HEK293 (cell line): ENCODE measurements at regions not wholly inside any gene's neighbourhood (a gene's known extent, or its start where the extent isn't known, plus 50 kb on each side); places are given as distances from the start of the nearest gene placed in this dataset.

Experiments
- CTCF ChIA-PET: fragments of 350-600 bp; formaldehyde crosslinking; extraction: SDS; loops from one replicate; lab custom pipeline; 2021; ENCODE audit warnings: antibody characterized with exemption; lab: Yijun Ruan, JAX
- POLR2A ChIA-PET: fragments of 300-600 bp; formaldehyde crosslinking; extraction: SDS; loops from one replicate; lab custom pipeline; 2020; ENCODE audit warnings: antibody characterized with exemption, inconsistent platforms; lab: Yijun Ruan, JAX
- H3K27ac ChIP-seq: fragments of 200-500 bp; sonication (Bioruptor generic); 2 replicates; pipeline ENCODE4 v1.5.1; 2014; ENCODE audit warnings: low read depth, low read length, control low read depth, inconsistent platforms; ENCODE audit errors: extremely low read depth
- H3K36me3 ChIP-seq, 2 experiments: fragments of 200-500 bp in 1 of 2; sonication (Bioruptor generic) in 1 of 2; 1 replicate in 1 of 2; 2 replicates in 1 of 2; pipeline ENCODE4 v1.5.1; 2014 to 2017; ENCODE audit warnings: inconsistent platforms in 2 of 2, low read length in 2 of 2; ENCODE audit not compliant: control insufficient read depth in 2 of 2, insufficient read depth in 1 of 2
- H3K4me1 ChIP-seq: fragments of 200-500 bp; sonication (Bioruptor generic); 2 replicates; pipeline ENCODE4 v1.5.1; 2014; ENCODE audit warnings: mild to moderate bottlenecking, low read length, inconsistent platforms; ENCODE audit not compliant: control insufficient read depth, insufficient read depth
- H3K4me3 ChIP-seq: 2 replicates; pipeline ENCODE4 v1.5.1; 2011; ENCODE audit warnings: low read depth, mild to moderate bottlenecking, control low read depth, low read length, moderate library complexity
- H3K9me3 ChIP-seq: fragments of 200-500 bp; sonication (Bioruptor generic); 2 replicates; pipeline ENCODE4 v1.5.1; 2014; ENCODE audit warnings: low read depth, low read length, inconsistent platforms; ENCODE audit not compliant: control insufficient read depth, insufficient read depth
- EGR2 ChIP-seq: fragments of 450-650 bp; formaldehyde crosslinking; IDR thresholded peaks from 2 replicates; pipeline ENCODE4 v1.5.1; 2016; ENCODE audit warnings: low read depth, missing biosample characterization, missing genetic modification characterization
- GFI1B ChIP-seq: fragments of 450-650 bp; formaldehyde crosslinking; IDR thresholded peaks from 2 replicates; pipeline ENCODE4 v1.5.1; 2016; ENCODE audit warnings: missing biosample characterization, missing genetic modification characterization
- KLF1 ChIP-seq: fragments of 450-650 bp; formaldehyde crosslinking; IDR thresholded peaks from 2 replicates; pipeline ENCODE4 v1.5.1; 2016; ENCODE audit warnings: missing biosample characterization, missing genetic modification characterization
- MEIS1 ChIP-seq: sonication (generic); formaldehyde crosslinking; IDR thresholded peaks from 2 replicates; pipeline ENCODE4 v1.8.1; 2022; ENCODE audit warnings: missing genetic modification reagents, mild to moderate bottlenecking, borderline replicate concordance
- PRDM2 ChIP-seq: fragments of 450-650 bp; formaldehyde crosslinking; IDR thresholded peaks from 2 replicates; pipeline ENCODE4 v1.5.1; 2016; ENCODE audit warnings: missing biosample characterization, missing genetic modification characterization, borderline replicate concordance
- SETDB1 ChIP-seq: IDR thresholded peaks from one replicate; pipeline ENCODE4 v1.6.1; 2017; ENCODE audit warnings: mild to moderate bottlenecking, low read length, moderate library complexity, mixed read lengths; ENCODE audit not compliant: insufficient read length
- ZBTB8A ChIP-seq: fragments of 450-650 bp; formaldehyde crosslinking; IDR thresholded peaks from 2 replicates; pipeline ENCODE4 v1.5.1; 2016; ENCODE audit warnings: missing biosample characterization, missing genetic modification characterization
- ZFHX2 ChIP-seq: fragments of 450-650 bp; formaldehyde crosslinking; conservative IDR thresholded peaks from 2 replicates; pipeline ENCODE4 v1.5.1; 2016; ENCODE audit warnings: missing biosample characterization, missing genetic modification characterization
- ZNF112 ChIP-seq: fragments of 450-650 bp; formaldehyde crosslinking; IDR thresholded peaks from 2 replicates; pipeline ENCODE4 v1.5.0; 2017; ENCODE audit warnings: missing biosample characterization, missing genetic modification characterization
- ZNF140 ChIP-seq: fragments of 450-650 bp; formaldehyde crosslinking; IDR thresholded peaks from 2 replicates; pipeline ENCODE4 v1.5.1; 2016; ENCODE audit warnings: missing biosample characterization, missing genetic modification characterization
- ZNF148 ChIP-seq: fragments of 450-650 bp; formaldehyde crosslinking; IDR thresholded peaks from 2 replicates; pipeline ENCODE4 v1.5.0; 2017; ENCODE audit warnings: missing biosample characterization, missing genetic modification characterization, borderline replicate concordance
- ZNF157 ChIP-seq: fragments of 450-650 bp; formaldehyde crosslinking; IDR thresholded peaks from 2 replicates; pipeline ENCODE4 v1.5.1; 2016; ENCODE audit warnings: missing biosample characterization, missing genetic modification characterization
- ZNF16 ChIP-seq: fragments of 450-650 bp; formaldehyde crosslinking; IDR thresholded peaks from 2 replicates; pipeline ENCODE4 v1.5.1; 2016; ENCODE audit warnings: low read depth, missing biosample characterization, missing genetic modification characterization
- ZNF169 ChIP-seq: fragments of 450-650 bp; formaldehyde crosslinking; IDR thresholded peaks from 2 replicates; pipeline ENCODE4 v1.5.1; 2016; ENCODE audit warnings: missing biosample characterization, missing genetic modification characterization
- ZNF174 ChIP-seq: fragments of 450-650 bp; formaldehyde crosslinking; IDR thresholded peaks from 2 replicates; pipeline ENCODE4 v1.5.0; 2017; ENCODE audit warnings: missing biosample characterization, mild to moderate bottlenecking, missing genetic modification characterization
- ZNF175 ChIP-seq: fragments of 450-650 bp; formaldehyde crosslinking; IDR thresholded peaks from 2 replicates; pipeline ENCODE4 v1.5.1; 2016; ENCODE audit warnings: missing biosample characterization, missing genetic modification characterization
- ZNF19 ChIP-seq: fragments of 450-650 bp; formaldehyde crosslinking; IDR thresholded peaks from 2 replicates; pipeline ENCODE4; 2016; ENCODE audit warnings: missing biosample characterization, missing genetic modification characterization, low read depth
- ZNF24 ChIP-seq: fragments of 450-650 bp; formaldehyde crosslinking; IDR thresholded peaks from 2 replicates; pipeline ENCODE4 v1.5.1; 2016; ENCODE audit warnings: missing biosample characterization, missing genetic modification characterization
- ZNF302 ChIP-seq: fragments of 450-650 bp; formaldehyde crosslinking; IDR thresholded peaks from 2 replicates; pipeline ENCODE4 v1.5.1; 2016; ENCODE audit warnings: missing biosample characterization, missing genetic modification characterization, low read depth
- ZNF324 ChIP-seq: fragments of 450-650 bp; formaldehyde crosslinking; IDR thresholded peaks from 2 replicates; pipeline ENCODE4 v1.5.1; 2016; ENCODE audit warnings: missing biosample characterization, missing genetic modification characterization
- ZNF530 ChIP-seq: fragments of 450-650 bp; formaldehyde crosslinking; IDR thresholded peaks from 2 replicates; pipeline ENCODE4 v1.5.1; 2016; ENCODE audit warnings: low read depth, missing biosample characterization, missing genetic modification characterization
- ZNF558 ChIP-seq: fragments of 450-650 bp; formaldehyde crosslinking; IDR thresholded peaks from 2 replicates; pipeline ENCODE4 v1.5.1; 2016; ENCODE audit warnings: missing biosample characterization, missing genetic modification characterization
- ZNF610 ChIP-seq: fragments of 450-650 bp; formaldehyde crosslinking; IDR thresholded peaks from 2 replicates; pipeline ENCODE4 v1.5.1; 2016; ENCODE audit warnings: missing biosample characterization, missing genetic modification characterization, borderline replicate concordance
- ZNF629 ChIP-seq: fragments of 450-650 bp; formaldehyde crosslinking; IDR thresholded peaks from 2 replicates; pipeline ENCODE4 v1.5.1; 2017; ENCODE audit warnings: missing biosample characterization, missing genetic modification characterization
- ZNF776 ChIP-seq: fragments of 450-650 bp; formaldehyde crosslinking; IDR thresholded peaks from 2 replicates; pipeline ENCODE4 v1.5.0; 2017; ENCODE audit warnings: missing biosample characterization, missing genetic modification characterization, borderline replicate concordance
- TF ChIP-seq, protein P1 (sequence below): sonication (generic); formaldehyde crosslinking; IDR thresholded peaks from 2 replicates; pipeline ENCODE4 v1.8.1; 2022; ENCODE audit warnings: mild to moderate bottlenecking, moderate library complexity, missing genetic modification reagents
- TF ChIP-seq, protein P2 (sequence below): fragments of 450-650 bp; formaldehyde crosslinking; IDR thresholded peaks from 2 replicates; pipeline ENCODE4 v1.5.1; 2016; ENCODE audit warnings: missing biosample characterization, missing genetic modification characterization

DNA sequence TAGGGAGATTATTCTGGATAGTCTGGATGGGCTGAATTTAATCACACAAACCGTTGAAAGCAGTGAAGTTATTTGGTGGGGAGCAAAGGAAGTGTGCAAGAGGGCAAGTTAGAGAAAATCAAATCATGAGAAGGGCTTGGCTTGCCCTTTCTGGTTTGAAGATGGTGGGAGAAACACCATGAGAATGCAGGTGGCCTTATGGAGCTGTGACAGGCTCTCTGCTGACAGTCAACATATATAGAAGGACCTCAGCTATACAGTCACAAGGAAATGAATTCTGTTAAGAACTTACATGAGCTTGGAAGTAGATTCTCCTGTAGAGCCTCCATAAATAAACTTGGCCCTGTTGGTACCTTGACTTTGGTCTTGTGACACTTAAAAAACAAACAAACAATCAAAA, 72.3 kb downstream of the GMNC start:
- POLR2A ChIA-PET = no interaction called here
- Histone ChIP-seq H3K9me3 (no peaks in the 10 kb centered on the region), H3K36me3 (no peaks in the 10 kb centered on the region), H3K27ac (no peak overlapping the region), H3K4me3 (no peak overlapping the region), H3K4me1 (no peaks in the 10 kb centered on the region)
- CTCF ChIA-PET = interaction anchor here (1.4 kb wide), 1 partner anchor 260 kb away, joined by 4 read pairs; no protein-coding TSS in a partner anchor
- TF ChIP-seq ZNF324 (tag by site-specific recombination) = no peak
- TF ChIP-seq ZNF629 (tag by site-specific recombination) = no peak
- no peak for TF ChIP-seq ZNF16 (tag by site-specific recombination)
- TF ChIP-seq, protein P1, sequence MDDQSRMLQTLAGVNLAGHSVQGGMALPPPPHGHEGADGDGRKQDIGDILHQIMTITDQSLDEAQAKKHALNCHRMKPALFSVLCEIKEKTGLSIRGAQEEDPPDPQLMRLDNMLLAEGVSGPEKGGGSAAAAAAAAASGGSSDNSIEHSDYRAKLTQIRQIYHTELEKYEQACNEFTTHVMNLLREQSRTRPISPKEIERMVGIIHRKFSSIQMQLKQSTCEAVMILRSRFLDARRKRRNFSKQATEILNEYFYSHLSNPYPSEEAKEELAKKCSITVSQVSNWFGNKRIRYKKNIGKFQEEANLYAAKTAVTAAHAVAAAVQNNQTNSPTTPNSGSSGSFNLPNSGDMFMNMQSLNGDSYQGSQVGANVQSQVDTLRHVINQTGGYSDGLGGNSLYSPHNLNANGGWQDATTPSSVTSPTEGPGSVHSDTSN = no peak
- no peak for TF ChIP-seq ZNF302 (tag by site-specific recombination)
- no peak for TF ChIP-seq ZNF169 (tag by site-specific recombination)
- TF ChIP-seq ZNF175 (tag by site-specific recombination) = no peak
- no peak for TF ChIP-seq ZNF558 (tag by site-specific recombination)
- TF ChIP-seq ZNF174 (tag by site-specific recombination) = no peak
- TF ChIP-seq ZNF112 = no peak
- no peak for TF ChIP-seq ZNF24 (tag by site-specific recombination)
- no peak for TF ChIP-seq SETDB1
- TF ChIP-seq ZFHX2 (tag by site-specific recombination) = no peak
- TF ChIP-seq ZNF19 (tag by site-specific recombination) = no peak
- no peak for TF ChIP-seq ZNF776 (tag by site-specific recombination)

GRCh38 chr3:190786898-190787297, 75.6 kb downstream of the GMNC start:
- ChIA-PET POLR2A (no interaction called here), CTCF (no interaction called here)
- no peaks in the 10 kb centered on the region for H3K36me3 ChIP-seq
- no peaks in the 10 kb centered on the region for H3K9me3 ChIP-seq
- H3K4me1 ChIP-seq = no peaks in the 10 kb centered on the region
- H3K4me3 ChIP-seq = no peak overlapping the region
- H3K27ac ChIP-seq = no peak overlapping the region
- TF ChIP-seq EGR2 (tag by site-specific recombination) (no peak), ZNF610 (tag by site-specific recombination) (no peak), ZBTB8A (no peak), MEIS1 (CRISPR knock-in tag) (no peak), ZNF530 (tag by site-specific recombination) (no peak), KLF1 (tag by site-specific recombination) (no peak), ZNF302 (tag by site-specific recombination) (no peak), GFI1B (no peak), PRDM2 (no peak), ZNF157 (tag by site-specific recombination) (no peak), ZNF140 (no peak), ZNF148 (tag by site-specific recombination) (no peak)
- TF ChIP-seq, protein P2, sequence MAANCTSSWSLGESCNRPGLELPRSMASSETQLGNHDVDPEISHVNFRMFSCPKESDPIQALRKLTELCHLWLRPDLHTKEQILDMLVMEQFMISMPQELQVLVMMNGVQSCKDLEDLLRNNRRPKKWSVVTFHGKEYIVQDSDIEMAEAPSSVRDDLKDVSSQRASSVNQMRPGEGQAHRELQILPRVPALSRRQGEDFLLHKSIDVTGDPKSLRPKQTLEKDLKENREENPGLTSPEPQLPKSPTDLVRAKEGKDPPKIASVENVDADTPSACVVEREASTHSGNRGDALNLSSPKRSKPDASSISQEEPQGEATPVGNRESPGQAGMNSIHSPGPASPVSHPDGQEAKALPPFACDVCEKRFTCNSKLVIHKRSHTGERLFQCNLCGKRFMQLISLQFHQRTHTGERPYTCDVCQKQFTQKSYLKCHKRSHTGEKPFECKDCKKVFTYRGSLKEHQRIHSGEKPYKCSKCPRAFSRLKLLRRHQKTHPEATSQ = no peak
